ENCODE measurements at regions not wholly inside any gene's neighbourhood (a gene's known extent, or its start where the extent isn't known, plus 50 kb on each side); places are given as distances from the start of the nearest gene placed in this dataset.

GRCh38 chr3:141427764-141428163 is 59.1 kb upstream of the RASA2 start:
- no peak for TF ChIP-seq CTCF (IDR thresholded peaks at IDR 0.05)
- no peak for TF ChIP-seq POLR2A (IDR thresholded peaks at IDR 0.05)

Data from lower leg skin (tissue), 3 donors.